IPS-20b (cell line): ENCODE measurements at regions not wholly inside any gene's neighbourhood (a gene's known extent, or its start where the extent isn't known, plus 50 kb on each side); places are given as distances from the start of the nearest gene placed in this dataset.

Experiments
- H3K27ac ChIP-seq: one replicate; pipeline ENCODE4 v1.5.1; 2013; ENCODE audit warnings: low read length
- H3K27me3 ChIP-seq: 2 replicates; pipeline ENCODE4 v1.6.1; 2013; ENCODE audit warnings: mild to moderate bottlenecking, low read length, inconsistent platforms; ENCODE audit not compliant: insufficient read depth
- H3K36me3 ChIP-seq: 2 replicates; pipeline ENCODE4 v1.6.1; 2013; ENCODE audit warnings: low read depth, mild to moderate bottlenecking, inconsistent platforms, low read length, moderate library complexity; ENCODE audit not compliant: insufficient read depth
- H3K4me1 ChIP-seq: 2 replicates; pipeline ENCODE4 v1.6.1; 2013; ENCODE audit warnings: mild to moderate bottlenecking, control low read depth, inconsistent platforms, low read length, moderate library complexity; ENCODE audit not compliant: insufficient read depth
- H3K4me3 ChIP-seq: 2 replicates; pipeline ENCODE4 v1.5.1; 2013; ENCODE audit warnings: mild to moderate bottlenecking, low read length, inconsistent platforms
- H3K9ac ChIP-seq: 2 replicates; pipeline ENCODE4 v1.6.1; 2013; ENCODE audit warnings: low read depth, mild to moderate bottlenecking, inconsistent platforms, low read length, moderate library complexity
- H3K9me3 ChIP-seq: 2 replicates; pipeline ENCODE4 v1.6.1; 2013; ENCODE audit warnings: mild to moderate bottlenecking, low read depth, low read length, inconsistent platforms; ENCODE audit not compliant: insufficient read depth

DNA sequence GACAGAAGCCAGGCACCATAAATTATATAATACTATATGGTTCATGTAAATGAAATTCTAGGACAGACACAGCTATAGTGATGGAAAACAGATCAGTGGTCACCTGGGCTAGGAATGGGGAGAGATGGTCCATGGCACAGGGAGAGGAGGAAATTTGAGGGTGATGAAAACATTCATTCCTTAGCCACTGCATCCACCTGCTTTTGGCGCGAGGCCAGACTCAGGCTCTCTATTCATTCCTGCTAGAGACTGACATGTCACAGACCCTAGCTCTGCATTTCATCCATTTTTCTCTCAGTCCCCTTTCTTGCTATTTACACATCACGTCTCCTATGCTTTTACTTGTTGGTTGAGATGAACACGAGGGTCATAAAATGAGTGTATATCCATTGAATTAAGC is 628.3 kb upstream of the SLC10A2 start:
- no peaks in the 10 kb centered on the region for H3K27me3 ChIP-seq
- H3K9ac ChIP-seq: no peak overlapping the region
- peaks cover 13% of the 10 kb centered on the region; the same call in 1 of the 2 replicates for H3K4me1 ChIP-seq
- no peaks in the 10 kb centered on the region for H3K36me3 ChIP-seq
- H3K4me3 ChIP-seq: no peak overlapping the region
- H3K9me3 ChIP-seq: no peaks in the 10 kb centered on the region
- H3K27ac ChIP-seq: no peak overlapping the region

DNA sequence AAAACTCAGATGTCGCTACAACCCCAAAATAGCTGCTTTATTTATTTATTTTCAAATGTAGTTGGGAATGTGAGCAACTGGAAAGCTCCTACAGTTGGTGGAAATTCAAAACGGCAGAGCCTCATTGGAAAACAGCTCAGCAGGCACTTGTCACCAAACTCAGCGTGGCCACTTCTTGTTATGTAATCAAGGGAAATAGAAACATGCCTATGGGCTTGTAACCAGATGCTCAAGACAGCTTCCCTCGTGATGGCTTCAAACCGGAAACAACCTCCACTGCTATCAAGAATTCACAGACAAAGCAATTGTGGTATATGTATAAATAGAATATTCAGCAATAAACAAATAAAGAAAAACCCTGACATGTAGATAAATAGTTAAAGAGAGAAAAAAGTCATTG is 627.8 kb upstream of the SLC10A2 start:
- no peak overlapping the region for H3K9ac ChIP-seq
- H3K4me1 ChIP-seq: peaks cover 13% of the 10 kb centered on the region; the same call in 1 of the 2 replicates
- H3K27me3 ChIP-seq: no peaks in the 10 kb centered on the region
- H3K27ac ChIP-seq: no peak overlapping the region
- H3K4me3 ChIP-seq: no peak overlapping the region
- no peaks in the 10 kb centered on the region for H3K9me3 ChIP-seq
- H3K36me3 ChIP-seq: no peaks in the 10 kb centered on the region

DNA sequence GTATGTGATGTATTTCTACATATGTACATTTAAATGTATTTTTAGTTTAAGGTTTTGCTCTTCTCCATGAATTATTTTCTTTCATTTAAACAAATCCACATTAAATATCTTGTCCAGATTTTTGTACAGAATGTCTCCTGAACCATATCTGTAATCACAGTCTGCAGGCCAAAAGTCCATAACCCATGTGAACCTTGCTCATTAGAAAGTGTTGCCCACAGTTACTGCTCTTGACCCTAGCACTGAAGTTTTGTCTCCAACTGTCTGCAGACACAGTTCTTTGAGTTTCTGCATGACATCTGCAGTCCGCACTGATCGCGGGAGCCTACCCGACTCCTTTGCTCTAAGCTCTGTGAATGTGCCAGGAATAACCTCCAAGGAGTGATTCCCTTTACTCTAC is 626.2 kb upstream of the SLC10A2 start:
- no peak overlapping the region for H3K27ac ChIP-seq

DNA sequence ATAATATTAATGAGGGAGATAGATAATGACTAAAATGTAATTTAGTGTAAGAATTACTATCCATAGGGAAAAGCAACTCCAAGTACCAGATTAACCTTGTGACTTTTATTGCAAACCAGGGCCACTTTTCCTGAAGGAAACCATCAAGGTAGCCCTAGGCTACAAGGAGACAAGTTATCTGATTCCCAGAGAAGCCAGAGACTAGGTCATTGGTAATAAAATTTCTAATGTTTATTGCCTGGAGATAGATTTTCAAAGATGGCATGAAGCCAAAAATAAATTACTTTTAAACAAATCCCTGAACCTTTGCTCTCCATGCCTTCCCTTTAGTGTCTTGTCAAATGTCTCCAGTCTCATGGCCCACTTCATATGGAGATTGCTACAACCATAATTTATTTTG is 610.1 kb upstream of the SLC10A2 start:
- Histone ChIP-seq H3K9ac (no peak overlapping the region), H3K36me3 (no peaks in the 10 kb centered on the region), H3K27ac (no peak overlapping the region), H3K4me1 (no peaks in the 10 kb centered on the region), H3K27me3 (no peaks in the 10 kb centered on the region), H3K4me3 (no peak overlapping the region), H3K9me3 (no peaks in the 10 kb centered on the region)

More for the DNA sequence above, 626.2 kb upstream of the SLC10A2 start:
- H3K4me1 ChIP-seq: peaks cover 13% of the 10 kb centered on the region; the same call in 1 of the 2 replicates
- H3K9me3 ChIP-seq: no peaks in the 10 kb centered on the region
- no peaks in the 10 kb centered on the region for H3K36me3 ChIP-seq
- no peak overlapping the region for H3K9ac ChIP-seq
- H3K4me3 ChIP-seq: no peak overlapping the region
- H3K27me3 ChIP-seq: no peaks in the 10 kb centered on the region

DNA sequence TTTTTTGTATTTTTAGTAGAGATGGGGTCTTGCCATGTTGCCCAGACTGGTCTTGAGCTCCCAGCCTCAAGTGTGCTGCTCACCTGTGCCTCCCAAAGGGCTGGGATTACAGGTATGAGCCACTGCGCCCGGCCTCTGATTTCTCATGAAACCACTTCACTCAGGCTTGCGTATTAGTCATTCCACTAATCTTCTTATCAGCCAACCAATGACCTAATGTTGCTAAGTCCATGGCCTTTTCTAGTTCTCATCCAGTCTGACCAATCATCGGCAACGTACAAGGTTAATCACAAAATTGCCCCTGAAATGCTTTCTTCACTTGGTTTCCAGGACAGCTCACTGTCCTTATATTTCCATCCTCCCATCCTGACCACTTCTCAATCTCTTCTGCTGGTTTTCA is 605.3 kb upstream of the SLC10A2 start:
- no peak overlapping the region for H3K4me3 ChIP-seq
- H3K36me3 ChIP-seq: no peaks in the 10 kb centered on the region
- no peak overlapping the region for H3K9ac ChIP-seq
- no peaks in the 10 kb centered on the region for H3K4me1 ChIP-seq
- no peaks in the 10 kb centered on the region for H3K9me3 ChIP-seq
- no peaks in the 10 kb centered on the region for H3K27me3 ChIP-seq
- H3K27ac ChIP-seq: no peak overlapping the region

DNA sequence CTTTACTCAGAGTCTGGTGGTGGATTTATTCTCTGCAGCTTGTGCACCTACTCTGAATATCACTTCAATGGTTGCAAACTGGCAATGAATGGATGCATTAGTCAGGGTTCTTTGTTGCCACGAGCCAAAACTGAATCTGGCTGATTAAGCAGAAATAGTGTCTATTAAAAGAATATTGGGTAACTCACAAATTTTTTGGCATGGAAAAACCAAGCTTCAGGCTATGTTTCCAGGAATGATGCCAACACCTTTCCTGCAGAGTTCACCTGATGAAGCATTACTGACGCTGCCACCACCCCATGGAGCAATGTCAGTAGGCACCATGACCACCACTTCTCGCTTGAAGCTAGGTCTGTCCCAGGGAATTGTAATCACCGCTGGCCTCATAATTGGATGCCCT is 597.8 kb upstream of the SLC10A2 start:
- no peak overlapping the region for H3K9ac ChIP-seq
- H3K9me3 ChIP-seq: no peaks in the 10 kb centered on the region
- H3K4me3 ChIP-seq: no peak overlapping the region
- H3K27ac ChIP-seq: no peak overlapping the region
- H3K4me1 ChIP-seq: no peaks in the 10 kb centered on the region
- no peaks in the 10 kb centered on the region for H3K36me3 ChIP-seq
- H3K27me3 ChIP-seq: no peaks in the 10 kb centered on the region

DNA sequence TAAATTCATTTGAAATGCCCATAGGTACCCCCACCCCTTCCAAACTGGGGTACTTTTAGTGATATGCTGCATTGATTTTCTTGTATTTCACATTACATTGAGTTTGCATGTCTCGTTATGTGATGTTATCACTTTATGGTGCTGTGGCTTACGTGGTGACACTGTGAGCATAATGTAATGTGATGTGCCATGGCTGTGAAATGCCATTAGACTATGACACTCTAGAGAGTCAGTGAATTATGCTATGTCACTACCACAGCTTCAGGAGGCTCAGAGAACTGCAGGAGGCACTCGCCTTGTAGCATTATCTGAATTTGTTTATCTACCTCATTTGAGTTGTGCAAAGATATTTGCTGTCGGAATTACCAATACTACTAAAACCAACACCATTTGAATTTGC is 590.1 kb upstream of the SLC10A2 start:
- no peaks in the 10 kb centered on the region for H3K36me3 ChIP-seq

DNA sequence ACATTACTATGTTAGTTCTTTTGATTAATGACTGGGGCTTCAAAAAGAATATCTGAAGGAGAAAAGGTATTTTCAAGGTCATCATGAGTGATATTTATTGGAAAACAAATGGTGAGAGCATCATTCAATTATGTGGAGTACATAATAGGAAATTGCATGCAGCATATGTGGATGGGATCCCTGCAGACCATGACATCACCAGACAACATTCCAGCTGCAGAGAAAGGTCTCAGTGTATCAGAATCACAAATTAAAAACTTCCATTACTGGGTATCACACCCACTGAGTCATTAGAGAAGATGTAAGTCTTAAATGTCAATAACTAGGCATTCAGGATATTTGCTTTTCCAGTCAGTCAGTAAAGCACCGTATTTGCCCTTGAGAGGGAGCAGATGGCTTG is 574.4 kb upstream of the SLC10A2 start:
- Histone ChIP-seq H3K9ac (no peak overlapping the region), H3K4me3 (no peak overlapping the region), H3K27ac (no peak overlapping the region), H3K27me3 (no peaks in the 10 kb centered on the region), H3K36me3 (no peaks in the 10 kb centered on the region), H3K9me3 (no peaks in the 10 kb centered on the region), H3K4me1 (no peaks in the 10 kb centered on the region)

More for the DNA sequence above, 590.1 kb upstream of the SLC10A2 start:
- H3K9me3 ChIP-seq: no peaks in the 10 kb centered on the region
- H3K4me3 ChIP-seq: no peak overlapping the region
- H3K27ac ChIP-seq: no peak overlapping the region
- peaks cover 2% of the 10 kb centered on the region; the same call in 1 of the 2 replicates for H3K4me1 ChIP-seq
- H3K27me3 ChIP-seq: no peaks in the 10 kb centered on the region
- no peak overlapping the region for H3K9ac ChIP-seq

DNA sequence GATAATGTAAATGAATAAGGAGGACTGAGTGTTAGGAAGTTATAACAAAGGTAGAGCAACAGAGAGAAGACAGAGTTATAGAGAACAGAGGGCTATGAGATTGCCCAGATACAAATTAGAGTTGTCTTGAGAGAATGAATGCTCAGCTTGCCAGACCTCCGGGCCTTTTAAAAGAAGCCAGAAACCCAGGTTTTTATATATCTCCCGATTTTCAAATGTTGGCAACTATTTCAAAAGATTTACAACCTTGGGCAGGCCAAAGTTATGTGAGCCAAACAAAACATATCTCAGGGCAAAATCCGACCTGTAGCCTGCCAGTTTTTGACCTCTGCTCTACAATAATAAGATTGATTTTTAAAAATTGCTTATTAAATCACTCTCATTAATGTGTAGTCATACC is 573.1 kb upstream of the SLC10A2 start:
- Histone ChIP-seq H3K27ac (no peak overlapping the region), H3K36me3 (no peaks in the 10 kb centered on the region), H3K9ac (no peak overlapping the region), H3K9me3 (no peaks in the 10 kb centered on the region), H3K4me1 (no peaks in the 10 kb centered on the region), H3K27me3 (no peaks in the 10 kb centered on the region), H3K4me3 (no peak overlapping the region)

DNA sequence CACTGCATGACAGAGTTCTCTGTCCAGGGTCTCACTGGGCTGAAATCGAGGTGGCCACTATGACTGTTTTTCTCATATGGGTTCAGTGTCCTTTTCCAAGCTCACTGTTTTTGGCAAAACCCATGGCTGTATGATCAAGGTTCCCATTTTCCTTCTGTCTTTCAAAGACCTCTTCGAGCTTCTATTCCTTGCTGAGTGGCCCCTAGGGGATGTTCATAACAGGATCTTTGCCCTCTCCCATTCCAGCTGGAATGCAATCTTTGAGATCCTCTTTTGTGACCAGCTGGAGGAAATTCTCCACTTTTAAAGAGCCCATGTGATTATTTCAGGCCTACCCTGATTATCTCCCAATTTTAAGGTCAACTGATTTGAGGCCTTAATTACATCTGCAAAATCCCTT is 572.5 kb upstream of the SLC10A2 start:
- H3K4me1 ChIP-seq: no peaks in the 10 kb centered on the region
- no peaks in the 10 kb centered on the region for H3K36me3 ChIP-seq
- no peaks in the 10 kb centered on the region for H3K9me3 ChIP-seq
- no peak overlapping the region for H3K9ac ChIP-seq
- H3K27ac ChIP-seq: no peak overlapping the region
- no peaks in the 10 kb centered on the region for H3K27me3 ChIP-seq
- no peak overlapping the region for H3K4me3 ChIP-seq

DNA sequence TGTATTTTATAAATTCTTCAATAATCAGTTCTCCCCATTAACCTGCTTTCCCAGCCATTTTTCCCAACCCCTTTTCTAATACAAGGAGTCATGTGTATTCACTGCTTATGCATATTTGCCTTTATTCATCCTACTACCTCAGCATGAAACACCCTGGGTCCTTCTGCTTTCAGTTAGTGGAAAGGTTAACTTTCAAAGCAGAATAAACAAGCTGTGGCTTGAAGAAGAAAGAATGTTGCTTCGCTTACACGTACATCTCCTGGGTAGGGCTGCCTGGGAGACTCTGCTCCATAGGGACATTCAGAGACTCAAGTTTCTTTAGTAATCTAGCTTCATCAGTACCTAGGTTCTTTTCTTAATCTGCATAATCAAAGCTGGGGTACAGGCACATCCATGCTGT is 567.8 kb upstream of the SLC10A2 start:
- Histone ChIP-seq H3K27ac (no peak overlapping the region), H3K36me3 (no peaks in the 10 kb centered on the region), H3K9me3 (no peaks in the 10 kb centered on the region), H3K27me3 (no peaks in the 10 kb centered on the region), H3K9ac (no peak overlapping the region), H3K4me3 (no peak overlapping the region), H3K4me1 (peaks cover 3% of the 10 kb centered on the region; the same call in 1 of the 2 replicates)

DNA sequence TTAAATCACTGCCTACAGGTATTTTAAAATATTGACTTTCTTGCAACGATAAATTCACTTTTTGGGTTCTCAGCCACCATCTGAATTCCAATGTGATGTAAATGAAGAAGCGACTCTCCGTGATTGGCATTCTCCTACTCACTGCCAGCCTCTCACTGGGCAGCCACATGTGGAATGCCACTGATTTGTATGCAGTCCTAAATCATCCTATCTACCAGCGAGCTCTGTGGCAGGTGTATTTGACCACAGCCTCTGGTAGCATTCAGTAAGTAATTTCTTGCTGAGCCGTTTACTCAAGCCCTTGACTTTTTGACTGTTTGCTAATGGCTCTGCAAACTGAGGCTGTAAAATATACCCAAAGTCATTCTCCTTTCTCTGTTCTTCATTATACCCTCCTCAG is 559.0 kb upstream of the SLC10A2 start:
- H3K4me1 ChIP-seq: peaks cover 8% of the 10 kb centered on the region; the same call in 1 of the 2 replicates
- no peaks in the 10 kb centered on the region for H3K27me3 ChIP-seq
- no peak overlapping the region for H3K9ac ChIP-seq
- H3K9me3 ChIP-seq: no peaks in the 10 kb centered on the region
- no peak overlapping the region for H3K27ac ChIP-seq
- no peak overlapping the region for H3K4me3 ChIP-seq
- H3K36me3 ChIP-seq: no peaks in the 10 kb centered on the region

DNA sequence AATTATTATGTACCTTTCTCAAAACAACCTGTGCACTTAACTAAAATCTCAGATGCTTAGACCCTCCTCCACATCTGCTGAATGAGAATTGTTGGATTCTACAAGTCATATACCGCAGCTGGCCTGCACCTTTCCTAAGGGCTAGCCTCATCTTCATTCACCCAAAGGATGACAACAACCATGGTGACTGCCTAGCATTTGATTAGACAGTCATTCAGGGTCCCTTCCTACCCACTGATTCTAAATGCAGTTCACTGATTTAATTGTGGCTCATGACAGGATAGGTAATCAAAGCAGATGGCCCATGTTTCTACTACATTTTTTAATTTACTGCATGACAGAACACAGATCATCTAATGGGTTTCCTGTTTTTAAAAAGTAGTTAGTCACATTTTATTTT is 551.9 kb upstream of the SLC10A2 start:
- Histone ChIP-seq H3K4me3 (no peak overlapping the region), H3K4me1 (no peaks in the 10 kb centered on the region), H3K9me3 (no peaks in the 10 kb centered on the region), H3K27me3 (no peaks in the 10 kb centered on the region), H3K9ac (no peak overlapping the region), H3K36me3 (no peaks in the 10 kb centered on the region), H3K27ac (no peak overlapping the region)
